Renal cortex interstitium (tissue), 11 donors: ENCODE measurements at regions not wholly inside any gene's neighbourhood (a gene's known extent, or its start where the extent isn't known, plus 50 kb on each side); places are given as distances from the start of the nearest gene placed in this dataset.

Experiments
- DNase-seq, 11 donors: peaks; one replicate each; pipeline ENCODE4 v3.0.0-alpha.2; 2013; ENCODE audit warnings: low read depth in 9 of 11, low spot score in 4 of 11; ENCODE audit errors: extremely low read depth in 1 of 11

DNA sequence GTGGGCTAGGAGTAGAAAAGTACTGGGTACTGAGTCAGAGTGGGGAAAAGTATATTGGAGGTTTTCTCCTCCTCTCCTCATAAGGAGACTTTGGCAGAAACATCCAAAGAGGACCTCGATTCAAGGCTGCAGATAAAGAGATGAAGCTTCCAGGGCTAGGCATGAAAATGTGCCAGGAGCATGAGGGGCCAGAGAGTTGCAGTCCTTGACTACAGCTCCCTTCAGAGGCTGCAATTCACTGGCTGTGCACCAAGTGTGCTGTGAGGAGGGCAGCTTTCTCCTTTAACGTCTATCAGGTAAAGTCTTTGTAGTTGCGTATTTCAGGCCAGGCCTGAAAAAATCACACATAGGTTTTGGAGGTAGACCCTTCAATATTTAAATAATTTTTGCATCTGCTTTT, 174.9 kb upstream of the VEGFC start:
- no peak for DNase-seq

GRCh38 chr4:176968094-176968493, 175.4 kb upstream of the VEGFC start:
- no peak for DNase-seq

DNA sequence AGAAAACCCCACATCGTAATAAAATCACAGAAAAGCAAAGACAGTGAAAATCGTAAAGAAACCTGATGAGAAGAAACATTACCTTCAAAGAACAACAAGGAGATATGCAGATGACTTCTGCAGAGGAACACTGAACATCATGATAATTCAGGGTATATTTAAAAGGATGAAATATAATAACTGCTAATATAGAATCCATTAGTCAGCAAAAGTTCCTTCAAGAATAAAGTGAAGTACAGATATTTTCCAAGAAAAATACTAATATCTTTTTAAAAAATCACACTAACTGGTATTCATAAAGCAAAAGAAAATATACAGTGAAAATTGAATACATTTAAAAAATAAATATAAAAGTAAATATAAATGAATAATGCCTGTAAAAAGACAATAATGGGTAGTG, 176.3 kb upstream of the VEGFC start:
- DNase-seq: no peak

GRCh38 chr4:176970853-176971252, 178.1 kb upstream of the VEGFC start:
- no peak for DNase-seq

- no peak for DNase-seq
Observed at GRCh38 chr4:176971576-176972115, 178.9 kb upstream of the VEGFC start.

GRCh38 chr4:176979416-176979815, 186.7 kb upstream of the VEGFC start:
- DNase-seq: no peak

GRCh38 chr4:176981074-176981473, 188.4 kb upstream of the VEGFC start:
- no peak for DNase-seq

DNA sequence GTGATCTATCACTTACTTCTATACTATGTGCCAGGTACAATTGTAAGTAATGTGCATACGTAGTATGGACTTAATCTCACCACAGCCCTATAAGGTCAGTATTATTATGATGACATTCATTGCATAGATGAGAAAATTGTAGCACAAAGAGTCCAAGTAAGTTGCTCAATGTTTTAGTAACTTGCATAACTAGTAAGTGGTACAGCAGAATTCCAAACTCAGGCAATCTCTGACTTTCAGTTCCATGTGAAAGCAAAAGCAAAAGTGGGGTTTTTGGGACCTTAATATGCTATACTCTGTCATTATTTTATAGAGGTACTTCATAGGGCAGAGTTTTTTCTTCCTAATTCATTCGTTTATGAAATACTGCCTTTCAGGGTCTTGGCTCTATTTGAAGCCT, 188.8 kb upstream of the VEGFC start:
- no peak for DNase-seq

DNA sequence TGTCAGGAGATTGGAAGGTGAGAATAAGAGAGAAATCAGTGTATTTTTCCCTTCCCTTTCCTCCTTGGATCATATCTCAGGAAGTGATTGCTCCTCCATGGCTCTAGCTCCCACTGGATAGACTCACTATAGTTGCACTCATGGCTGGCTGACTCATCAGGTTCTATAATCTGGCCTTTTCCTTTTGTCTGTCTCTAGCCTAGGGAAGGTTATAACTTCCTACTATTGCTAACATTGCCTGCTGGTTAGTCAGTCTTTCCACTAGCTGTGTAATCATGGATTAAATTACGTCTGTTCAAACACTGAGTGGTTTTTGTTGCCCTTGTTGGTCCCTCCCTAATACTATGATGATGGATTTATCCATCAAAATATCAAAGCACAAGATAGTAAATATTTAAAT, 195.5 kb upstream of the VEGFC start:
- no peak for DNase-seq

GRCh38 chr4:176989186-176989585, 196.5 kb upstream of the VEGFC start:
- DNase-seq: no peak

DNA sequence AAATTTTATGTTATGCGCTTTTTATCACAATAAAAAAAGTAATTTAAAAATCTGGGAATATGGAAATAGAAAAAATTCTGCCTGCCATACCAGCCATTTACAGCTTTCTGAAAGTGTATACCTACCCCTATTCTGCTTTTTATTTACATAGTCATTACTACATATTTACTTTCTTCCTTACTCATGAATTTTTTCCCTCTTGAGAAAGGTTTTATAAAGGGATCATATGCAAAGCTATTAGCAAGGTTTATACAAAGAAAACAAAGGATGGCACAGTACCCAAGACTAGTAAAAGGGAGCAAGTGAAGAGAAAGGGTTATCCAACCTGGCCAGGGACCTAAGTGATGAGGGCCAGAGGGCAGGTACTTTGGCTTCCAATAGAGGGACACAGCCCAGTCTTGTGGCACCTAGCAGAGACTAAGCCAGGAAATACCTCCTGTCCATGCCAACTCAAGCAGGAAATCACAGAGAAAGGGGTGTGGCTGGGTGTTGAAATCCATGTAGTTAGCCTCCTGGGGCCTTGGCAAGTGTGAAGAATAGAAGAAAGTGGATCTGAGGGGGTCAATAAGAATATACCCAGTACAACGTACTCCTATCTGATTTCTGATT, 207.3 kb upstream of the VEGFC start:
- DNase-seq: no peak

- DNase-seq: no peak
Observed at GRCh38 chr4:177001271-177002175, 208.8 kb upstream of the VEGFC start.

GRCh38 chr4:177005674-177006230, 213.0 kb upstream of the VEGFC start:
- no peak for DNase-seq

GRCh38 chr4:177006331-177006730, 213.6 kb upstream of the VEGFC start:
- no peak for DNase-seq

GRCh38 chr4:177008071-177008835, 215.5 kb upstream of the VEGFC start:
- no peak for DNase-seq

DNA sequence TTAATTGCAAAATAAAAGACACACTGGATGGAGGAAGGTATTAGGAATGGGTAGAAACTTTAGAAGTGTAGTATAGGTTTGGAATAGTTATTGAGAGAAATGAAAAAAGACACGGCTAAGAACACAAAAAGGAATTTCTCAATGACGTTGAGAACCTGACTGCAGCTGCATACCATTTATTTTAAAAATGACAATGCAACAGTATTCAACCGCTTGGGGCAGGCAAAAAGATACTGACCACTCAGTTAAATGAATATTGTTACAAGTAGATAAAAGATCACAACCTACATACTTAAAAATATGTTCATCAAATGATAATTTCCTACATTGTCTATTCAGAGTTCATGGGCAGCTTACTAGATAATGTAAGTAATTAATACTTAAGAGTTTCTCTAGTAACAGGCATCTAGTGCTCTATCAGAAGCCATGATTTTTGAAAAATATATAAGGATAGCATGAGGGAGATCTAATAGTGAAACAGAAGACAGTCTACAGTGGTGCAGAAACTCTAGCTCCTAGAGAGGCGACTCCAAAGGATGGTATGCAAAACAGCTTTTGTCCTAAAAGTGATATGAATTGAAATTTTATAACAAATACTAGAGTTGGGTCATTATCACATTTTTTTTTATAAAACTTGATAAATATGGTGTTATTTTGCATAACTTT, 216.2 kb upstream of the VEGFC start:
- no peak for DNase-seq

DNA sequence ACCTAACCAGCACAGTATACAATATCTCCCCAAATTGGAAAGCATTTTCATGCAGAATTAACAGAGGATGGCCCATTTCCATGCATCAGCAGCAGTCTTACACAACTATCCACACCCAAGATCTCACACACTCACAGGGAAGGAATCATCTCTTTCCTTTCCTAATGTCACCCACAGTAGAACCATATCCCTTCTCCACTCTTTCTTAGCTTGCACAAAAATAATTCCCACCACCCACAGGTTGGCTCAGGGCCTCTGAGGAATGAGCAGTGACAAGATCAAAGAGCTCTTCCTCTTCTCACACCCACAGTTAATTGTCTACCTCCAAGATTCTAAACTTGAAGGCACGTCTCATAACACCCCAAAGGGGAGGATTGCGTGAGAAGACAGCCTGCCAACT, 217.7 kb upstream of the VEGFC start:
- DNase-seq: no peak

- no peak for DNase-seq
Observed at GRCh38 chr4:177012918-177013545, 220.3 kb upstream of the VEGFC start.
